HG03520 (cell line): ENCODE measurements at regions not wholly inside any gene's neighbourhood (a gene's known extent, or its start where the extent isn't known, plus 50 kb on each side); places are given as distances from the start of the nearest gene placed in this dataset.
"Not testable (repeated sequence)": the region's sequence is repeated elsewhere in the genome, so short reads cannot be mapped to it uniquely, and the experiment has no call there.

Experiments
- ATAC-seq: cut with Tn5 transposase; IDR thresholded peaks from one replicate; pipeline ENCODE4 v1.9.1; 2021; ENCODE audit warnings: mild to moderate bottlenecking, moderate library complexity; ENCODE audit not compliant: unreplicated experiment

- no peak for ATAC-seq
Measured at GRCh38 chr4:45502471-45502870, 621.4 kb downstream of the GABRG1 start.

GRCh38 chr4:45484740-45485139 lies 639.1 kb downstream of the GABRG1 start:
- no peak for ATAC-seq

GRCh38 chr4:45482346-45482745 lies 641.5 kb downstream of the GABRG1 start:
- ATAC-seq, result no peak

- ATAC-seq, result no peak
Measured at GRCh38 chr4:45477311-45477733, 646.5 kb downstream of the GABRG1 start.

GRCh38 chr4:45475548-45475947 lies 648.3 kb downstream of the GABRG1 start:
- no peak for ATAC-seq

GRCh38 chr4:45472490-45472889 lies 651.4 kb downstream of the GABRG1 start:
- no peak for ATAC-seq

- no peak for ATAC-seq
Measured at GRCh38 chr4:45471335-45471734, 652.5 kb downstream of the GABRG1 start.

- ATAC-seq, result no peak
Measured at GRCh38 chr4:45467157-45467556, 656.7 kb downstream of the GABRG1 start.

- not testable (repeated sequence) for ATAC-seq
Measured at GRCh38 chr4:45460157-45460556, 663.7 kb downstream of the GABRG1 start.

GRCh38 chr4:45455217-45455616 lies 668.6 kb downstream of the GABRG1 start:
- ATAC-seq, result no peak

- no peak for ATAC-seq
Measured at GRCh38 chr4:45453258-45453853, 670.5 kb downstream of the GABRG1 start.

GRCh38 chr4:45442466-45442865 lies 681.4 kb downstream of the GABRG1 start:
- ATAC-seq, result no peak

- ATAC-seq, result no peak
Measured at GRCh38 chr4:45438047-45438446, 685.8 kb downstream of the GABRG1 start.

GRCh38 chr4:45437381-45437780 lies 686.5 kb downstream of the GABRG1 start:
- ATAC-seq, result no peak

GRCh38 chr4:45425135-45425534 lies 698.7 kb downstream of the GABRG1 start:
- ATAC-seq, result no peak

GRCh38 chr4:45423896-45424295 lies 697.5 kb upstream of the GNPDA2 start:
- ATAC-seq, result no peak

GRCh38 chr4:45420091-45420674 lies 693.8 kb upstream of the GNPDA2 start:
- ATAC-seq, result not testable (repeated sequence)

GRCh38 chr4:45410701-45411210 lies 684.4 kb upstream of the GNPDA2 start:
- ATAC-seq, result no peak

- no peak for ATAC-seq
Measured at GRCh38 chr4:45409536-45409935, 683.2 kb upstream of the GNPDA2 start.

GRCh38 chr4:45408996-45409395 lies 682.6 kb upstream of the GNPDA2 start:
- ATAC-seq, result no peak

- no peak for ATAC-seq
Measured at GRCh38 chr4:45399116-45399515, 672.8 kb upstream of the GNPDA2 start.

- no peak for ATAC-seq
Measured at GRCh38 chr4:45385306-45385705, 659.0 kb upstream of the GNPDA2 start.

GRCh38 chr4:45370408-45370807 lies 644.1 kb upstream of the GNPDA2 start:
- ATAC-seq, result no peak
